GM12892 (cell line): ENCODE measurements at regions not wholly inside any gene's neighbourhood (a gene's known extent, or its start where the extent isn't known, plus 50 kb on each side); places are given as distances from the start of the nearest gene placed in this dataset.
"Not testable (repeated sequence)": the region's sequence is repeated elsewhere in the genome, so short reads cannot be mapped to it uniquely, and the experiment has no call there.

ENCODE experiments used
- DNase-seq: peaks from one replicate; pipeline ENCODE4 v3.0.0; 2011; ENCODE audit not compliant: insufficient read length
- FAIRE-seq: peaks from 2 replicates; lab custom pipeline; 2011; peaks lifted over from hg19 to GRCh38; lab: Jason Lieb, UNC
- POLR2A ChIP-seq: IDR thresholded peaks from 2 replicates; pipeline ENCODE4 v1.6.1; 2011; ENCODE audit warnings: low read depth, low read length, control low read depth
- POLR2AphosphoS5 ChIP-seq: IDR thresholded peaks from 2 replicates; pipeline ENCODE4 v1.6.1; 2011; ENCODE audit warnings: low read depth, low read length, control low read depth
- TAF1 ChIP-seq: IDR thresholded peaks from 2 replicates; pipeline ENCODE4 v1.6.1; 2011; ENCODE audit warnings: low read depth, mild to moderate bottlenecking, control low read depth, low read length, borderline replicate concordance

GRCh38 chr11:71101046-71101445 lies 151.3 kb downstream of the SHANK2 start:
- DNase-seq: no peak
- no peak for TF ChIP-seq POLR2AphosphoS5
- no peak for FAIRE-seq

GRCh38 chr11:71098776-71099175 lies 153.6 kb downstream of the SHANK2 start:
- FAIRE-seq: no peak
- TF ChIP-seq TAF1: no peak
- no peak for TF ChIP-seq POLR2AphosphoS5
- TF ChIP-seq POLR2A: no peak

GRCh38 chr11:71097506-71098240 lies 154.7 kb downstream of the SHANK2 start:
- no peak for FAIRE-seq
- TF ChIP-seq POLR2AphosphoS5 (no peak), POLR2A (no peak), TAF1 (no peak)
- no peak for DNase-seq

More at GRCh38 chr11:71098776-71099175, 153.6 kb downstream of the SHANK2 start:
- DNase-seq: no peak

- no peak for TF ChIP-seq POLR2AphosphoS5
- TF ChIP-seq TAF1: no peak
- no peak for TF ChIP-seq POLR2A
- FAIRE-seq (no peak), DNase-seq (no peak)
Observed at GRCh38 chr11:71096751-71097388, 155.5 kb downstream of the SHANK2 start.

GRCh38 chr11:71095294-71095850 lies 157.0 kb downstream of the SHANK2 start:
- FAIRE-seq (no peak), DNase-seq (no peak)
- TF ChIP-seq TAF1 (no peak), POLR2A (no peak), POLR2AphosphoS5 (no peak)

- DNase-seq (no peak), FAIRE-seq (no peak)
- no peak for TF ChIP-seq POLR2A
- no peak for TF ChIP-seq POLR2AphosphoS5
- no peak for TF ChIP-seq TAF1
Observed at GRCh38 chr11:71094296-71095077, 157.9 kb downstream of the SHANK2 start.

GRCh38 chr11:71093783-71094182 lies 158.6 kb downstream of the SHANK2 start:
- FAIRE-seq: no peak
- DNase-seq: no peak
- TF ChIP-seq POLR2AphosphoS5 (no peak), POLR2A (no peak), TAF1 (no peak)

GRCh38 chr11:71091506-71092265 lies 160.7 kb downstream of the SHANK2 start:
- no peak for DNase-seq
- FAIRE-seq: no peak
- TF ChIP-seq POLR2AphosphoS5 (no peak), POLR2A (no peak), TAF1 (no peak)

- FAIRE-seq (no peak), DNase-seq (no peak)
- TF ChIP-seq POLR2A (no peak), POLR2AphosphoS5 (no peak), TAF1 (no peak)
Observed at GRCh38 chr11:71089571-71089970, 162.8 kb downstream of the SHANK2 start.

- DNase-seq, FAIRE-seq: not testable (repeated sequence)
Observed at GRCh38 chr11:71088314-71089215, 163.8 kb downstream of the SHANK2 start.
